ENCODE measurements at regions not wholly inside any gene's neighbourhood (a gene's known extent, or its start where the extent isn't known, plus 50 kb on each side); places are given as distances from the start of the nearest gene placed in this dataset.
A peak's percentile ranks its signal among the peaks of the same experiment; 100 is the strongest.

GRCh38 chr20:17809362-17810061 lies 109.7 kb downstream of the BANF2 start:
- Histone ChIP-seq H3K56ac (ENCODE audit: extremely low read depth, insufficient read depth, low read length) (no peak overlapping the region), H3K27ac (ENCODE audit: insufficient read depth, low read length) (peak overlapping the region; percentile 54; the same call in 1 of the 2 replicates), H3K4me2 (ENCODE audit: low read depth, low read length) (no peak overlapping the region), H4K91ac (ENCODE audit: insufficient read depth, low read depth, low read length) (peak overlapping the region; percentile 48; the same call in 1 of the 2 replicates), H4K20me1 (ENCODE audit: insufficient read depth, low read length) (no peaks in the 10 kb centered on the region), H4K5ac (ENCODE audit: low read depth, low read length) (peak overlapping the region; percentile 36; the same call in 1 of the 2 replicates), H2BK20ac (ENCODE audit: low read depth, low read length) (peak overlapping the region; percentile 0; the same call in 1 of the 2 replicates), H3K9me3 (ENCODE audit: control insufficient read depth, insufficient read depth, low read length) (no peaks in the 10 kb centered on the region), H2AK5ac (ENCODE audit: low read depth, low read length) (no peak overlapping the region), H3K36me3 (ENCODE audit: control insufficient read depth, insufficient read depth, low read length) (no peaks in the 10 kb centered on the region), H3K14ac (replicated peaks; ENCODE audit: low read depth, low read length) (0 out of 2 replicates have a peak overlapping the region, but pooled peaks have one; percentile 22), H3K4me3 (ENCODE audit: insufficient read depth, low read depth, low read length) (no peak overlapping the region), H2AFZ (replicated peaks; ENCODE audit: low read length, poor library complexity) (peak overlapping the region; percentile 24), H4K8ac (ENCODE audit: low read depth in 2 of 2, low read length in 2 of 2) (peak overlapping the region; percentile 0 to 29; a peak in 2 of 4 replicates), H3K9me1 (ENCODE audit: insufficient read depth, low read length) (peaks cover 11% of the 10 kb centered on the region), H3K4me1 (ENCODE audit: control insufficient read depth, insufficient read depth, low read length) (peaks cover 42% of the 10 kb centered on the region), H2BK15ac (ENCODE audit: low read depth, low read length) (peak overlapping the region; percentile 1; the same call in 1 of the 3 replicates), H2BK5ac (ENCODE audit: low read depth, low read length, poor library complexity, severe bottlenecking) (no peak overlapping the region), H3K4ac (ENCODE audit: low read depth, low read length) (peak overlapping the region; percentile 53; the same call in 1 of the 2 replicates), H3K9ac (ENCODE audit: low read depth, low read length) (no peak overlapping the region), H3K18ac (ENCODE audit: low read depth, low read length) (peak overlapping the region; percentile 31), H3K27me3 (ENCODE audit: control insufficient read depth, insufficient read depth, low read length) (no peaks in the 10 kb centered on the region), H2AK9ac (replicated peaks; ENCODE audit: low read depth, low read length, poor library complexity) (no peak overlapping the region), H3K79me1 (ENCODE audit: low read depth in 1 of 2, low read length in 2 of 2) (no peaks in the 10 kb centered on the region), H2BK120ac (ENCODE audit: low read depth, low read length) (peak overlapping the region; percentile 77), H3K23ac (ENCODE audit: low read depth, low read length) (no peak overlapping the region)
- in situ Hi-C loops (cut with MboI; ENCODE audit: low sequenced_read_pairs): no loop called here
- intact Hi-C loops (cut with micrococcal nuclease): no loop called here
- TF ChIP-seq MXI1 (IDR thresholded peaks at IDR 0.05; ENCODE audit: borderline replicate concordance, low read depth, low read length): no peak
- TF ChIP-seq BHLHE40 (IDR thresholded peaks at IDR 0.05; ENCODE audit: low read depth, low read length): no peak
- TF ChIP-seq POLR2A (IDR thresholded peaks at IDR 0.05; ENCODE audit: low read depth, low read length): no peak
- no peak for TF ChIP-seq RCOR1 (IDR thresholded peaks at IDR 0.05; ENCODE audit: insufficient replicate concordance, low read length)
- no peak for DNase-seq
- BruUV-seq (replicated peaks): no TSS peak
- ATAC-seq (ENCODE audit: low read depth): peak; percentile 12
- CTCF ChIA-PET: interaction anchor here (0.5 to 0.7 kb wide), 2 partner anchors 26 to 391 kb away, joined by 3 to 7 read pairs; no protein-coding TSS in a partner anchor
- 77% methylated on average over 3 of the region's 8 CpGs; no CpG with 5 or more reads in 1 of the 2 experiments for WGBS, 2 experiments (ENCODE audit: extremely low coverage in 2 of 2, insufficient read length in 1 of 2)
- dilution Hi-C loops (cut with HindIII; ENCODE audit: low sequenced_read_pairs, unreplicated experiment): no loop called here
- POLR2A ChIA-PET (ENCODE audit: unreplicated experiment): no interaction called here

All from IMR-90 (cell line).